WTC11 (cell line): ENCODE measurements at regions not wholly inside any gene's neighbourhood (a gene's known extent, or its start where the extent isn't known, plus 50 kb on each side); places are given as distances from the start of the nearest gene placed in this dataset.
A peak's percentile ranks its signal among the peaks of the same experiment; 100 is the strongest.

Source experiments
- ATAC-seq: fragments of 200-7000 bp; cut with Tn5 transposase; 2 replicates; pipeline ENCODE4 v1.10.0; 2021; ENCODE audit warnings: mild to moderate bottlenecking, moderate library complexity
- CTCF ChIA-PET: fragments of 300-600 bp; sonication (Branson Sonifier 250); formaldehyde crosslinking; loops from one replicate; lab custom pipeline; 2021; ENCODE audit warnings: antibody characterized with exemption; lab: Charles Lee
- POLR2A ChIA-PET: fragments of 350-600 bp; sonication (Branson Sonifier 250); formaldehyde crosslinking; loops from one replicate; lab custom pipeline; 2021; ENCODE audit warnings: antibody characterized with exemption; lab: Charles Lee
- DNase-seq: peaks from one replicate; pipeline ENCODE4 v3.0.0; 2021; ENCODE audit warnings: low spot score
- H3K27ac Mint-ChIP-seq: 2 replicates; pipeline ENCODE4 v1.8.0; 2021; ENCODE audit warnings: mixed read lengths
- H3K27me3 Mint-ChIP-seq: 2 replicates; pipeline ENCODE4 v1.8.0; 2021; ENCODE audit warnings: low read depth, mild to moderate bottlenecking, moderate library complexity, mixed read lengths
- H3K36me3 Mint-ChIP-seq: 2 replicates; pipeline ENCODE4 v1.8.0; 2021; ENCODE audit warnings: mixed read lengths
- H3K4me1 Mint-ChIP-seq: 2 replicates; pipeline ENCODE4 v1.8.0; 2022; ENCODE audit warnings: mixed read lengths
- H3K4me3 Mint-ChIP-seq: 2 replicates; pipeline ENCODE4 v1.8.0; 2021; ENCODE audit warnings: mild to moderate bottlenecking, moderate library complexity, mixed read lengths
- H3K9me3 Mint-ChIP-seq: 2 replicates; pipeline ENCODE4 v1.8.0; 2021; ENCODE audit warnings: mixed read lengths
- ATF1 ChIP-seq: sonication (generic); formaldehyde crosslinking; IDR thresholded peaks from 2 replicates; pipeline ENCODE4 v1.8.1; 2023; ENCODE audit warnings: mild to moderate bottlenecking, moderate library complexity, missing genetic modification reagents
- CREM ChIP-seq: sonication (generic); formaldehyde crosslinking; IDR thresholded peaks from 2 replicates; pipeline ENCODE4 v1.8.1; 2022; ENCODE audit warnings: mild to moderate bottlenecking, missing genetic modification reagents, moderate library complexity
- E2F5 ChIP-seq: sonication (generic); formaldehyde crosslinking; IDR thresholded peaks from 2 replicates; pipeline ENCODE4 v1.8.1; 2022; ENCODE audit warnings: mild to moderate bottlenecking, moderate library complexity, missing genetic modification reagents
- ETV6 ChIP-seq: sonication (generic); formaldehyde crosslinking; IDR thresholded peaks from 2 replicates; pipeline ENCODE4 v1.8.1; 2022; ENCODE audit warnings: mild to moderate bottlenecking, missing genetic modification reagents
- FOXJ3 ChIP-seq: sonication (generic); formaldehyde crosslinking; IDR thresholded peaks from 2 replicates; pipeline ENCODE4 v1.9.0; 2021; ENCODE audit warnings: missing genetic modification reagents, mild to moderate bottlenecking, borderline replicate concordance
- FOXK1 ChIP-seq: sonication (generic); formaldehyde crosslinking; IDR thresholded peaks from 2 replicates; pipeline ENCODE4 v1.8.0; 2022; ENCODE audit warnings: mild to moderate bottlenecking, moderate library complexity, missing genetic modification reagents
- GABPB1 ChIP-seq: sonication (generic); formaldehyde crosslinking; IDR thresholded peaks from 2 replicates; pipeline ENCODE4 v1.8.1; 2023; ENCODE audit warnings: mild to moderate bottlenecking, missing genetic modification reagents
- GTF2I ChIP-seq: fragments of 250-450 bp; sonication (Bioruptor Pico); conservative IDR thresholded peaks from 2 replicates; pipeline ENCODE4 v1.4.0; 2021; ENCODE audit warnings: mild to moderate bottlenecking
- HMGA2 ChIP-seq: fragments of 250-450 bp; sonication (Bioruptor Pico); IDR thresholded peaks from 2 replicates; pipeline ENCODE4 v1.4.0; 2021; ENCODE audit warnings: mild to moderate bottlenecking, moderate library complexity
- IRF2 ChIP-seq: sonication (generic); formaldehyde crosslinking; IDR thresholded peaks from 2 replicates; pipeline ENCODE4 v1.8.0; 2022; ENCODE audit warnings: low read depth, missing genetic modification reagents, borderline replicate concordance
- JAZF1 ChIP-seq: fragments of 250-450 bp; sonication (Bioruptor Pico); IDR thresholded peaks from 2 replicates; pipeline ENCODE4 v1.9.0; 2021; ENCODE audit warnings: moderate library complexity, mild to moderate bottlenecking, inconsistent platforms
- KAT7 ChIP-seq: sonication (generic); formaldehyde crosslinking; IDR thresholded peaks from 2 replicates; pipeline ENCODE4 v1.8.1; 2023; ENCODE audit warnings: missing genetic modification reagents, mild to moderate bottlenecking, borderline replicate concordance
- MLX ChIP-seq: sonication (generic); formaldehyde crosslinking; IDR thresholded peaks from 2 replicates; pipeline ENCODE4 v1.8.1; 2023; ENCODE audit warnings: mild to moderate bottlenecking, missing genetic modification reagents, moderate library complexity
- NR3C1 ChIP-seq: sonication (generic); formaldehyde crosslinking; conservative IDR thresholded peaks from 2 replicates; pipeline ENCODE4 v1.8.1; 2023; ENCODE audit warnings: low read depth, mild to moderate bottlenecking, missing genetic modification reagents
- OVOL2 ChIP-seq: fragments of 250-450 bp; sonication (Bioruptor Pico); IDR thresholded peaks from 2 replicates; pipeline ENCODE4 v1.9.0; 2021; ENCODE audit warnings: mild to moderate bottlenecking, borderline replicate concordance
- PRRX2 ChIP-seq: fragments of 250-450 bp; sonication (Bioruptor Pico); IDR thresholded peaks from 2 replicates; pipeline ENCODE4 v1.8.0; 2021; ENCODE audit warnings: mild to moderate bottlenecking
- SMAD3 ChIP-seq: sonication (generic); formaldehyde crosslinking; IDR thresholded peaks from 2 replicates; pipeline ENCODE4 v1.8.0; 2022; ENCODE audit warnings: missing genetic modification reagents, mild to moderate bottlenecking, borderline replicate concordance
- SOX15 ChIP-seq: fragments of 250-450 bp; sonication (Bioruptor Pico); IDR thresholded peaks from 2 replicates; pipeline ENCODE4 v1.9.0; 2021; ENCODE audit warnings: mild to moderate bottlenecking
- SP1 ChIP-seq: sonication (generic); formaldehyde crosslinking; conservative IDR thresholded peaks from 2 replicates; pipeline ENCODE4 v1.8.1; 2022; ENCODE audit warnings: missing genetic modification reagents
- TEAD4 ChIP-seq: sonication (generic); formaldehyde crosslinking; IDR thresholded peaks from 2 replicates; pipeline ENCODE4 v1.8.0; 2022; ENCODE audit warnings: mild to moderate bottlenecking, missing genetic modification reagents
- ZBTB21 ChIP-seq: sonication (generic); formaldehyde crosslinking; IDR thresholded peaks from 2 replicates; pipeline ENCODE4 v1.8.1; 2023; ENCODE audit warnings: mild to moderate bottlenecking, missing genetic modification reagents, borderline replicate concordance
- ZMAT4 ChIP-seq: fragments of 250-450 bp; sonication (Bioruptor Pico); IDR thresholded peaks from 2 replicates; pipeline ENCODE4 v1.9.0; 2021; ENCODE audit warnings: mild to moderate bottlenecking
- ZNF121 ChIP-seq: sonication (generic); formaldehyde crosslinking; IDR thresholded peaks from 2 replicates; pipeline ENCODE4 v1.8.0; 2023; ENCODE audit warnings: missing genetic modification reagents
- ZNF281 ChIP-seq: sonication (generic); formaldehyde crosslinking; IDR thresholded peaks from 2 replicates; pipeline ENCODE4 v1.8.0; 2023; ENCODE audit warnings: mild to moderate bottlenecking, missing genetic modification reagents
- ZNF396 ChIP-seq: fragments of 250-450 bp; sonication (Bioruptor Pico); IDR thresholded peaks from 2 replicates; pipeline ENCODE4 v1.8.0; 2021; ENCODE audit warnings: mild to moderate bottlenecking, moderate library complexity, borderline replicate concordance
- ZNF671 ChIP-seq: fragments of 250-450 bp; sonication (Bioruptor Pico); IDR thresholded peaks from 2 replicates; pipeline ENCODE4 v1.8.0; 2021; ENCODE audit warnings: mild to moderate bottlenecking

- POLR2A ChIA-PET = interaction anchor here (1.6 kb wide), 1 partner anchor 41 kb away, joined by 6 read pairs; no protein-coding TSS in a partner anchor
- no peak for DNase-seq
- Mint-ChIP-seq H3K36me3 (no peaks in the 10 kb centered on the region), H3K9me3 (no peaks in the 10 kb centered on the region), H3K27me3 (peaks cover 42% of the 10 kb centered on the region)
- TF ChIP-seq ZNF121 (CRISPR knock-in tag) = no peak
- no peak for TF ChIP-seq PRRX2
- TF ChIP-seq SMAD3 (CRISPR knock-in tag) = no peak
- no peak for TF ChIP-seq ZNF281
- TF ChIP-seq SOX15 (CRISPR knock-in tag) = no peak
- TF ChIP-seq ZMAT4 = no peak
- no peak for TF ChIP-seq SP1
- no peak for TF ChIP-seq ETV6 (CRISPR knock-in tag)
- no peak for TF ChIP-seq TEAD4 (CRISPR knock-in tag)
- TF ChIP-seq E2F5 (CRISPR knock-in tag) = no peak
- no peak for TF ChIP-seq GABPB1 (CRISPR knock-in tag)
- no peak for TF ChIP-seq OVOL2 (CRISPR knock-in tag)
- no peak for TF ChIP-seq KAT7 (CRISPR knock-in tag)
- TF ChIP-seq FOXJ3 (CRISPR knock-in tag) = no peak
- TF ChIP-seq GTF2I = no peak
- TF ChIP-seq JAZF1 = no peak
- no peak for TF ChIP-seq MLX (CRISPR knock-in tag)
- TF ChIP-seq FOXK1 = no peak
- TF ChIP-seq, all 79 proteins: peak for 0
- no peak for ATAC-seq
- Mint-ChIP-seq H3K27ac (no peak overlapping the region; the same call in 1 of the 2 replicates), H3K4me1 (peaks cover 27% of the 10 kb centered on the region), H3K4me3 (peak overlapping the region; percentile 77)
- CTCF ChIA-PET = interaction anchor here (1.2 to 1.7 kb wide), 5 partner anchors 41 to 773 kb away, joined by 3 to 5 read pairs (median 3); no protein-coding TSS in a partner anchor
These were observed 393.5 kb downstream of the NOVA1 start for GRCh38 chr14:26204366-26204727.

- Mint-ChIP-seq H3K4me3 (no peak overlapping the region), H3K27me3 (peaks cover 18% of the 10 kb centered on the region), H3K27ac (no peak overlapping the region)
- TF ChIP-seq ZMAT4 (no peak), NR3C1 (CRISPR knock-in tag) (no peak), IRF2 (CRISPR knock-in tag) (no peak), MLX (CRISPR knock-in tag) (no peak), ZNF671 (CRISPR knock-in tag) (no peak), HMGA2 (CRISPR knock-in tag) (no peak), ZNF396 (no peak), ZNF121 (CRISPR knock-in tag) (no peak), CREM (CRISPR knock-in tag) (no peak), ZBTB21 (no peak), ATF1 (CRISPR knock-in tag) (no peak)
- TF ChIP-seq, all 79 proteins: peak for 0
- Mint-ChIP-seq H3K36me3 (no peaks in the 10 kb centered on the region), H3K4me1 (peaks cover 22% of the 10 kb centered on the region), H3K9me3 (peaks cover 3% of the 10 kb centered on the region; the same call in 1 of the 2 replicates)
- ChIA-PET CTCF (no interaction called here), POLR2A (no interaction called here)
- no peak for DNase-seq
- ATAC-seq = no peak
These were observed 397.1 kb downstream of the NOVA1 start for GRCh38 chr14:26200687-26201086.
